HG02623 (cell line): ENCODE measurements at regions not wholly inside any gene's neighbourhood (a gene's known extent, or its start where the extent isn't known, plus 50 kb on each side); places are given as distances from the start of the nearest gene placed in this dataset.

Experiments used
- ATAC-seq: cut with Tn5 transposase; IDR thresholded peaks from one replicate; pipeline ENCODE4 v1.9.1; 2021; ENCODE audit warnings: moderate library complexity; ENCODE audit not compliant: unreplicated experiment

- no peak for ATAC-seq
Measured at GRCh38 chr4:14650127-14650526, 352.2 kb upstream of the CPEB2 start.

- no peak for ATAC-seq
Measured at GRCh38 chr4:14652522-14652921, 349.8 kb upstream of the CPEB2 start.

GRCh38 chr4:14653338-14653737 lies 348.9 kb upstream of the CPEB2 start:
- ATAC-seq, result no peak

GRCh38 chr4:14659286-14659685 lies 343.0 kb upstream of the CPEB2 start:
- ATAC-seq, result no peak

- no peak for ATAC-seq
Measured at GRCh38 chr4:14667624-14668151, 334.6 kb upstream of the CPEB2 start.

GRCh38 chr4:14668296-14668695 lies 334.0 kb upstream of the CPEB2 start:
- no peak for ATAC-seq

GRCh38 chr4:14669371-14669770 lies 332.9 kb upstream of the CPEB2 start:
- no peak for ATAC-seq

GRCh38 chr4:14671146-14671545 lies 331.1 kb upstream of the CPEB2 start:
- no peak for ATAC-seq

- ATAC-seq, result no peak
Measured at GRCh38 chr4:14675279-14675985, 326.8 kb upstream of the CPEB2 start.

GRCh38 chr4:14679906-14680305 lies 322.4 kb upstream of the CPEB2 start:
- no peak for ATAC-seq

GRCh38 chr4:14681330-14681729 lies 321.0 kb upstream of the CPEB2 start:
- ATAC-seq, result no peak

- no peak for ATAC-seq
Measured at GRCh38 chr4:14693728-14694127, 308.6 kb upstream of the CPEB2 start.

GRCh38 chr4:14695095-14695845 lies 307.0 kb upstream of the CPEB2 start:
- no peak for ATAC-seq

GRCh38 chr4:14700083-14700482 lies 302.2 kb upstream of the CPEB2 start:
- no peak for ATAC-seq

- ATAC-seq, result no peak
Measured at GRCh38 chr4:14700544-14700943, 301.7 kb upstream of the CPEB2 start.

GRCh38 chr4:14701389-14701788 lies 300.9 kb upstream of the CPEB2 start:
- no peak for ATAC-seq

GRCh38 chr4:14701896-14702295 lies 300.4 kb upstream of the CPEB2 start:
- ATAC-seq, result no peak

- no peak for ATAC-seq
Measured at GRCh38 chr4:14708574-14708973, 293.7 kb upstream of the CPEB2 start.

GRCh38 chr4:14711259-14711658 lies 291.0 kb upstream of the CPEB2 start:
- no peak for ATAC-seq

- no peak for ATAC-seq
Measured at GRCh38 chr4:14716691-14717090, 285.6 kb upstream of the CPEB2 start.

- no peak for ATAC-seq
Measured at GRCh38 chr4:14719053-14719452, 283.2 kb upstream of the CPEB2 start.

GRCh38 chr4:14726441-14726840 lies 275.8 kb upstream of the CPEB2 start:
- no peak for ATAC-seq
